Smooth muscle cell (in vitro differentiated cells): ENCODE measurements at regions not wholly inside any gene's neighbourhood (a gene's known extent, or its start where the extent isn't known, plus 50 kb on each side); places are given as distances from the start of the nearest gene placed in this dataset.
"Not testable (repeated sequence)": the region's sequence is repeated elsewhere in the genome, so short reads cannot be mapped to it uniquely, and the experiment has no call there.

ENCODE experiments used
- DNase-seq: peaks from one replicate; lab custom pipeline; 2025; ENCODE audit not compliant: unreplicated experiment; lab: John Stamatoyannopoulos, UW
- H2AFZ ChIP-seq: fragments of 200-600 bp; sonication (generic); 2 replicates; pipeline ENCODE4 v1.6.0; 2016; ENCODE audit warnings: antibody characterized with exemption, low read depth, mild to moderate bottlenecking
- H3F3A ChIP-seq: fragments of 200-600 bp; sonication (generic); 2 replicates; pipeline ENCODE4 v1.6.0; 2017; ENCODE audit warnings: antibody characterized with exemption, low read depth
- H3K27ac ChIP-seq: fragments of 200-600 bp; sonication (generic); 2 replicates; pipeline ENCODE4 v1.5.1; 2016; ENCODE audit warnings: low read depth, mild to moderate bottlenecking
- H3K27me3 ChIP-seq: fragments of 200-600 bp; sonication (generic); 2 replicates; pipeline ENCODE4 v1.6.1; 2016; ENCODE audit warnings: low read depth, mild to moderate bottlenecking
- H3K36me3 ChIP-seq: fragments of 200-600 bp; sonication (generic); 2 replicates; pipeline ENCODE4 v1.5.1; 2016; ENCODE audit warnings: low read depth
- H3K4me1 ChIP-seq: fragments of 200-600 bp; sonication (generic); 2 replicates; pipeline ENCODE4 v1.5.1; 2016; ENCODE audit warnings: low read depth
- H3K4me2 ChIP-seq: fragments of 200-600 bp; sonication (generic); 2 replicates; pipeline ENCODE4 v1.6.0; 2016; ENCODE audit warnings: mild to moderate bottlenecking
- H3K4me3 ChIP-seq: fragments of 200-600 bp; sonication (generic); 2 replicates; pipeline ENCODE4 v1.5.1; 2016; ENCODE audit warnings: mild to moderate bottlenecking
- H3K79me2 ChIP-seq: fragments of 200-600 bp; sonication (generic); 2 replicates; pipeline ENCODE4 v1.6.0; 2016; ENCODE audit warnings: low read depth, mild to moderate bottlenecking
- H3K9ac ChIP-seq: fragments of 200-600 bp; sonication (generic); 2 replicates; pipeline ENCODE4 v1.6.0; 2016; ENCODE audit warnings: low read depth
- H3K9me3 ChIP-seq: fragments of 200-600 bp; sonication (generic); replicated peaks from 2 replicates; pipeline ENCODE4 v1.5.1; 2016; ENCODE audit warnings: low read depth
- H4K20me1 ChIP-seq: fragments of 200-600 bp; sonication (generic); 2 replicates; pipeline ENCODE4 v1.6.0; 2016; ENCODE audit warnings: low read depth
- CTCF ChIP-seq: fragments of 200-600 bp; sonication (generic); IDR thresholded peaks from 2 replicates; pipeline ENCODE4 v1.5.1; 2017; ENCODE audit warnings: borderline replicate concordance, mild to moderate bottlenecking, antibody characterized with exemption; ENCODE audit not compliant: insufficient read depth, poor library complexity, severe bottlenecking
- WGBS: methylation state at CpG from one replicate; pipeline ENCODE4 v1.1.7; 2016; ENCODE audit warnings: low lambda C conversion rate; 5-methylcytosine and 5-hydroxymethylcytosine counted together

- Histone ChIP-seq H3F3A (peaks cover 4% of the 10 kb centered on the region), H3K9me3 (no peaks in the 10 kb centered on the region), H3K36me3 (no peaks in the 10 kb centered on the region), H3K4me2 (peak overlapping the region; percentile 77), H3K9ac (peak overlapping the region; percentile 69), H2AFZ (no peak overlapping the region), H3K27ac (peak overlapping the region; percentile 90), H3K27me3 (no peaks in the 10 kb centered on the region), H3K79me2 (no peaks in the 10 kb centered on the region), H3K4me1 (peaks cover 33% of the 10 kb centered on the region), H3K4me3 (no peak overlapping the region), H4K20me1 (no peaks in the 10 kb centered on the region)
- no peak for TF ChIP-seq CTCF
- peak; percentile 27 for DNase-seq
- 22% methylated on average over 12 of the region's 12 CpGs for WGBS
Measured at GRCh38 chr17:77834170-77835115, 124.1 kb upstream of the TNRC6C start.

GRCh38 chr17:77836557-77837041 is 121.9 kb upstream of the TNRC6C start:
- Histone ChIP-seq H3K4me2 (no peak overlapping the region), H3K9me3 (no peaks in the 10 kb centered on the region), H3K27me3 (no peaks in the 10 kb centered on the region), H3K4me1 (peaks cover 16% of the 10 kb centered on the region), H3K9ac (no peak overlapping the region), H3K4me3 (no peak overlapping the region), H3F3A (peaks cover 9% of the 10 kb centered on the region), H3K79me2 (no peaks in the 10 kb centered on the region), H2AFZ (no peak overlapping the region), H4K20me1 (no peaks in the 10 kb centered on the region), H3K27ac (no peak overlapping the region), H3K36me3 (no peaks in the 10 kb centered on the region)
- no peak for TF ChIP-seq CTCF
- 51% methylated on average over 3 of the region's 3 CpGs for WGBS
- DNase-seq: no peak

GRCh38 chr17:77837072-77837471 is 121.4 kb upstream of the TNRC6C start:
- H3F3A ChIP-seq, H2AFZ ChIP-seq, H4K20me1 ChIP-seq, H3K9me3 ChIP-seq, H3K27ac ChIP-seq, DNase-seq, H3K27me3 ChIP-seq, H3K36me3 ChIP-seq, H3K79me2 ChIP-seq, H3K9ac ChIP-seq, H3K4me3 ChIP-seq, H3K4me2 ChIP-seq: not testable (repeated sequence)
- peaks cover 12% of the 10 kb centered on the region for H3K4me1 ChIP-seq
- over 99% methylated on average over 5 of the region's 5 CpGs for WGBS

GRCh38 chr17:77837917-77838316 is 120.6 kb upstream of the TNRC6C start:
- Histone ChIP-seq H3K27ac (no peak overlapping the region), H3K36me3 (no peaks in the 10 kb centered on the region), H4K20me1 (no peaks in the 10 kb centered on the region), H3K4me1 (peaks cover 10% of the 10 kb centered on the region), H3F3A (peaks cover 9% of the 10 kb centered on the region), H3K9ac (no peak overlapping the region), H3K79me2 (no peaks in the 10 kb centered on the region), H3K27me3 (no peaks in the 10 kb centered on the region), H3K4me2 (no peak overlapping the region), H2AFZ (no peak overlapping the region), H3K9me3 (no peaks in the 10 kb centered on the region), H3K4me3 (no peak overlapping the region)
- no peak for DNase-seq
- WGBS: 96% methylated on average over 6 of the region's 9 CpGs
- TF ChIP-seq CTCF: no peak
